IMR-90 (cell line): ENCODE measurements at regions not wholly inside any gene's neighbourhood (a gene's known extent, or its start where the extent isn't known, plus 50 kb on each side); places are given as distances from the start of the nearest gene placed in this dataset.

Source experiments
- ATAC-seq: fragments of 200-7000 bp; cut with Tn5 transposase; 2 replicates; pipeline ENCODE4 v1.9.1; 2020; ENCODE audit warnings: low read depth, mild to moderate bottlenecking, moderate library complexity
- BruUV-seq: library from RNA; stranded (reverse); fragments of 400-500 nt; replicated peaks from 2 replicates; lab custom pipeline; 2021; lab: Mats Ljungman, UMichigan
- CTCF ChIA-PET: fragments of 300-600 bp; formaldehyde crosslinking; extraction: SDS; loops from one replicate; lab custom pipeline; 2021; ENCODE audit warnings: antibody characterized with exemption; lab: Yijun Ruan, JAX
- POLR2A ChIA-PET: fragments of 300-600 bp; sonication (Branson Sonifier 250); formaldehyde crosslinking; loops from one replicate; lab custom pipeline; 2022; ENCODE audit warnings: antibody characterized with exemption; ENCODE audit not compliant: unreplicated experiment; lab: Charles Lee
- DNase-seq: peaks from one replicate; pipeline ENCODE4 v3.0.0; 2013
- H2AFZ ChIP-seq: replicated peaks from 2 replicates; pipeline ENCODE3; 2013; ENCODE audit warnings: low read length, mild to moderate bottlenecking; ENCODE audit not compliant: poor library complexity
- H2AK5ac ChIP-seq: 2 replicates; pipeline ENCODE4 v1.6.1; 2013; ENCODE audit warnings: low read depth, low read length, inconsistent platforms
- H2AK9ac ChIP-seq: replicated peaks from 2 replicates; pipeline ENCODE3; 2013; ENCODE audit warnings: mild to moderate bottlenecking, low read depth, low read length, moderate library complexity; ENCODE audit not compliant: poor library complexity
- H2BK120ac ChIP-seq: 2 replicates; pipeline ENCODE4 v1.6.1; 2013; ENCODE audit warnings: low read depth, low read length, inconsistent platforms
- H2BK15ac ChIP-seq: 3 replicates; pipeline ENCODE4 v1.6.1; 2013; ENCODE audit warnings: low read depth, low read length, inconsistent platforms
- H2BK20ac ChIP-seq: 2 replicates; pipeline ENCODE4 v1.6.1; 2013; ENCODE audit warnings: low read depth, mild to moderate bottlenecking, inconsistent platforms, low read length, moderate library complexity
- H2BK5ac ChIP-seq: 2 replicates; pipeline ENCODE4 v1.6.1; 2013; ENCODE audit warnings: mild to moderate bottlenecking, low read depth, low read length, inconsistent platforms; ENCODE audit not compliant: poor library complexity, severe bottlenecking
- H3K14ac ChIP-seq: replicated peaks from 2 replicates; pipeline ENCODE4 v1.6.1; 2013; ENCODE audit warnings: low read depth, low read length, inconsistent platforms
- H3K18ac ChIP-seq: 2 replicates; pipeline ENCODE4 v1.6.1; 2013; ENCODE audit warnings: low read depth, low read length, control low read depth
- H3K23ac ChIP-seq: 2 replicates; pipeline ENCODE4 v1.6.1; 2013; ENCODE audit warnings: low read depth, low read length, inconsistent platforms
- H3K27ac ChIP-seq: 2 replicates; pipeline ENCODE4 v1.5.1; 2013; ENCODE audit warnings: mild to moderate bottlenecking, control low read depth, low read length; ENCODE audit not compliant: insufficient read depth
- H3K27me3 ChIP-seq: 2 replicates; pipeline ENCODE4 v1.6.1; 2013; ENCODE audit warnings: low read length; ENCODE audit not compliant: control insufficient read depth, insufficient read depth
- H3K36me3 ChIP-seq: 2 replicates; pipeline ENCODE4 v1.6.1; 2013; ENCODE audit warnings: low read length, mixed read lengths; ENCODE audit not compliant: control insufficient read depth, insufficient read depth
- H3K4ac ChIP-seq: 2 replicates; pipeline ENCODE4 v1.6.1; 2013; ENCODE audit warnings: low read depth, low read length, inconsistent platforms
- H3K4me1 ChIP-seq: 2 replicates; pipeline ENCODE4 v1.6.1; 2013; ENCODE audit warnings: low read length, mixed read lengths; ENCODE audit not compliant: control insufficient read depth, insufficient read depth
- H3K4me2 ChIP-seq: 2 replicates; pipeline ENCODE4 v1.6.1; 2013; ENCODE audit warnings: low read depth, mild to moderate bottlenecking, control low read depth, low read length, moderate library complexity
- H3K4me3 ChIP-seq: 2 replicates; pipeline ENCODE4 v1.5.1; 2013; ENCODE audit warnings: low read depth, mild to moderate bottlenecking, control low read depth, low read length, moderate library complexity; ENCODE audit not compliant: insufficient read depth
- H3K56ac ChIP-seq: 2 replicates; pipeline ENCODE4 v1.6.1; 2013; ENCODE audit warnings: low read length, inconsistent platforms; ENCODE audit not compliant: insufficient read depth; ENCODE audit errors: extremely low read depth
- H3K79me1 ChIP-seq, 2 experiments: 2 replicates each; pipeline ENCODE4 v1.6.1; 2013; ENCODE audit warnings: low read length in 2 of 2, inconsistent platforms in 1 of 2, low read depth in 1 of 2
- H3K9ac ChIP-seq: 2 replicates; pipeline ENCODE4 v1.6.1; 2013; ENCODE audit warnings: low read depth, low read length, control low read depth
- H3K9me1 ChIP-seq: 2 replicates; pipeline ENCODE4 v1.6.1; 2013; ENCODE audit warnings: low read length, inconsistent platforms; ENCODE audit not compliant: insufficient read depth
- H3K9me3 ChIP-seq: 2 replicates; pipeline ENCODE4 v1.6.1; 2013; ENCODE audit warnings: low read length; ENCODE audit not compliant: control insufficient read depth, insufficient read depth
- H4K20me1 ChIP-seq: 2 replicates; pipeline ENCODE4 v1.6.1; 2013; ENCODE audit warnings: low read length, inconsistent platforms; ENCODE audit not compliant: insufficient read depth
- H4K5ac ChIP-seq: 2 replicates; pipeline ENCODE4 v1.6.1; 2013; ENCODE audit warnings: mild to moderate bottlenecking, low read depth, low read length, control low read depth
- H4K8ac ChIP-seq, 2 experiments: 2 replicates each; pipeline ENCODE4 v1.6.1; 2013; ENCODE audit warnings: low read depth in 2 of 2, low read length in 2 of 2, control low read depth in 1 of 2, inconsistent platforms in 1 of 2
- H4K91ac ChIP-seq: 2 replicates; pipeline ENCODE4 v1.6.1; 2013; ENCODE audit warnings: low read depth, low read length, inconsistent platforms; ENCODE audit not compliant: insufficient read depth
- BHLHE40 ChIP-seq: fragments of 150-350 bp; IDR thresholded peaks from 2 replicates; pipeline ENCODE4 v1.6.1; 2016; ENCODE audit warnings: mild to moderate bottlenecking, low read depth, low read length
- ELK1 ChIP-seq: fragments of 150-350 bp; IDR thresholded peaks from 2 replicates; pipeline ENCODE4 v1.6.1; 2016; ENCODE audit warnings: low read depth, mild to moderate bottlenecking, low read length, moderate library complexity, borderline replicate concordance
- WGBS, 2 experiments: methylation state at CpG; one replicate each; pipeline versions ENCODE4 v1.1.5 to v1.1.7; 2013; ENCODE audit warnings: missing lambda C conversion rate in 2 of 2; ENCODE audit not compliant: insufficient read length in 1 of 2; ENCODE audit errors: extremely low coverage in 2 of 2; 5-methylcytosine and 5-hydroxymethylcytosine counted together
- dilution Hi-C: fragments of 300-500 bp; cut with HindIII; formaldehyde crosslinking; loops from one replicate; pipeline ENCODE4 v1.14.3; 2018; ENCODE audit warnings: low sequenced_read_pairs; ENCODE audit not compliant: unreplicated experiment
- in situ Hi-C: fragments of 300-500 bp; cut with MboI; formaldehyde crosslinking; loops from 3 replicates; pipeline ENCODE4 v1.14.3; 2019; ENCODE audit warnings: low sequenced_read_pairs, inconsistent platforms, mixed read lengths
- intact Hi-C: fragments of 100-400 bp; cut with micrococcal nuclease; formaldehyde crosslinking; loops from 2 replicates; pipeline ENCODE4 v1.10.0; 2022
- TF ChIP-seq, protein P1 (sequence below): fragments of 150-350 bp; IDR thresholded peaks from 2 replicates; pipeline ENCODE4 v1.6.1; 2017; ENCODE audit warnings: mild to moderate bottlenecking, antibody characterized with exemption, low read length, low read depth

- no peaks in the 10 kb centered on the region for H3K36me3 ChIP-seq
- no peaks in the 10 kb centered on the region for H3K79me1 ChIP-seq
- DNase-seq, result no peak
- in situ Hi-C loops (no loop called here), dilution Hi-C loops (no loop called here), intact Hi-C loops (no loop called here)
- H4K5ac ChIP-seq, result no peak overlapping the region
- ChIA-PET CTCF (interaction anchor here (0.8 kb wide), 1 partner anchor 17 kb away, joined by 4 read pairs; no protein-coding TSS in a partner anchor), POLR2A (no interaction called here)
- no peak overlapping the region for H2BK5ac ChIP-seq
- TF ChIP-seq BHLHE40, result no peak
- no peak for TF ChIP-seq ELK1
- TF ChIP-seq, protein P1, sequence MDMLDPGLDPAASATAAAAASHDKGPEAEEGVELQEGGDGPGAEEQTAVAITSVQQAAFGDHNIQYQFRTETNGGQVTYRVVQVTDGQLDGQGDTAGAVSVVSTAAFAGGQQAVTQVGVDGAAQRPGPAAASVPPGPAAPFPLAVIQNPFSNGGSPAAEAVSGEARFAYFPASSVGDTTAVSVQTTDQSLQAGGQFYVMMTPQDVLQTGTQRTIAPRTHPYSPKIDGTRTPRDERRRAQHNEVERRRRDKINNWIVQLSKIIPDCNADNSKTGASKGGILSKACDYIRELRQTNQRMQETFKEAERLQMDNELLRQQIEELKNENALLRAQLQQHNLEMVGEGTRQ, result no peak
- no peak overlapping the region for H3K56ac ChIP-seq
- no peaks in the 10 kb centered on the region for H3K9me3 ChIP-seq
- ATAC-seq, result no peak
- no peak overlapping the region for H3K23ac ChIP-seq
- H3K27me3 ChIP-seq, result no peaks in the 10 kb centered on the region
- WGBS, 2 experiments, result 21% methylated on average over 4 of the region's 4 CpGs; no CpG with 5 or more reads in 1 of the 2 experiments
- no peak overlapping the region for H2BK120ac ChIP-seq
- no peak overlapping the region for H3K9ac ChIP-seq
- BruUV-seq, result no TSS peak
- H3K4ac ChIP-seq, result no peak overlapping the region
- H4K91ac ChIP-seq, result no peak overlapping the region
- H3K4me1 ChIP-seq, result no peaks in the 10 kb centered on the region
- no peaks in the 10 kb centered on the region for H3K9me1 ChIP-seq
- no peak overlapping the region for H2AK9ac ChIP-seq
- H3K27ac ChIP-seq, result no peak overlapping the region
- H3K14ac ChIP-seq, result no peak overlapping the region
- no peak overlapping the region for H3K4me2 ChIP-seq
- H2BK20ac ChIP-seq, result no peak overlapping the region
- no peak overlapping the region for H3K18ac ChIP-seq
- no peak overlapping the region for H3K4me3 ChIP-seq
- H2AFZ ChIP-seq, result no peak overlapping the region
- H2BK15ac ChIP-seq, result no peak overlapping the region
- no peaks in the 10 kb centered on the region for H4K20me1 ChIP-seq
- H4K8ac ChIP-seq, result no peak overlapping the region
- no peak overlapping the region for H2AK5ac ChIP-seq
These were observed 164.9 kb downstream of the SLC24A2 start for GRCh38 chr9:19623941-19624340.
